ENCODE measurements at regions not wholly inside any gene's neighbourhood (a gene's known extent, or its start where the extent isn't known, plus 50 kb on each side); places are given as distances from the start of the nearest gene placed in this dataset.
"Not testable (repeated sequence)": the region's sequence is repeated elsewhere in the genome, so short reads cannot be mapped to it uniquely, and the experiment has no call there.

DNA sequence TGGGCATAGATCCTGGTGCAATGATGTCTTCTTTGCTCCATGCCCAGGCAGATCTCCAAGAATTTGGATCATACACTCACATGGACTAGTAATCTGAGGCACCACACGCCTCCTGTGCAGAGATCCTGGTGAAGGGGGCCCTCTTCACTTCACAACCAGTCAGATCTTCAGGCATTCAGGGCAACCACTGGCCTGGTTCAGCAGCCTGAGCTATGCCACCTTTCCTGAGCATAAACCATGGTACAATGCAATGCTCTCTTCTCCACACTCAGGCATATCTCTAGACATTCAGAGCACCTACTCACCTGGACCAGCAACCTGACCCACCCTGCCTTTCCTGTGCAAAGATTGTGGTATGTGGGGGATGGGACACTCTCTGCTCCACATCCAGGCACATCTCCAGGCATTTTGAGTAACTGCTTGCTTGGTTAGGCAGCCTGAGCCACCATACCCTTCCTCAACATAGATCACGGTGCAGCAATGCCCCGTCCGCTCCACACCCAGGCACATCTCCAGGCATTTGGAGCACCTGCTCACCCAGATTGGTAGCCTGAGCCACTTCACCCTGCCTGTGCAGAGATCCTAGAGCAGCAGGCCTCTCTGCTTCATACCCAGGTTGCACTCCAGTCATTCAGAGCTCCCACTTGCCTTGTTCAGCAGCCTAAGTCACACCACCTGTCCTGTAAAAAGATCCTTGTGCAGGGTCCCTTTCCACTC, 532.2 kb upstream of the STEAP1 start:
- DNase-seq, result no peak

- DNase-seq, result peak; percentile 27
Observed at GRCh38 chr7:89623018-89623672, 531.1 kb upstream of the STEAP1 start.

DNA sequence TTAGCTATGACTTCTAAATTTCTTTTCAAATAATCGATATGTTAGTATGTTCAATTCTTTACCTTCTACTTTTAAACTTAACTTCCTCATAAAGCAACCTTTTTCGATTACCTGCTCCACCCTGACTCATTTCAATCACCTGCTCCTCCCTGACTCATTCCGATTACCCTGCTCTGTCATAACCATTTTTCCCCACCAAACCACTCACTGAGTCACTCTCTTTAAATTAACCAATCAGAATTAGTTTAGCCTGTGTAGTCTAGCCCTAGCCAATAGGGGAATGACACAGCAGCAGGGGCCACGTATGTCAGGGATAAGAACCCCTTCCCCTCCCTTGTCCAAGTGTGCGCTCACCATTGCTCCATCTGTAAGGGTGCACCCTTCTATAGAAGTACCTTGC, 530.1 kb upstream of the STEAP1 start:
- not testable (repeated sequence) for DNase-seq

DNA sequence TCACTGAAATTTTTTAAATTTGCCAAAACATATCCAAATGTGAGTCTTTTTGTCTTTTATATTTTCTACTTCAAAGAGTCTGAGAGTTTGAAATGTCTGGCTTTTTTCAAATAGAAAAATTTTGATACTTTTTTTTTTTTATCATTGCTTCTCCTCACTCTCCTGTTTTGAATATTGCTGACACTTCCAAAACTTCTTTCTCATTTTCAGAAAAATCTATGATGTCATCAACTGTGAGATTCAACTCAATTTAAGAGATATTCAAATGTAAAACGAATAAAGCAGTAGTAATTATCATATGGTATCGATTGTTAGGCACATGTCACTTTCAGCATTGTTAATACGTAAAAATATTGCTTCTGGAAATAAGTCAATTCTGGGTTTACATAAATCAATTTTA, 505.8 kb upstream of the STEAP1 start:
- no peak for DNase-seq

DNA sequence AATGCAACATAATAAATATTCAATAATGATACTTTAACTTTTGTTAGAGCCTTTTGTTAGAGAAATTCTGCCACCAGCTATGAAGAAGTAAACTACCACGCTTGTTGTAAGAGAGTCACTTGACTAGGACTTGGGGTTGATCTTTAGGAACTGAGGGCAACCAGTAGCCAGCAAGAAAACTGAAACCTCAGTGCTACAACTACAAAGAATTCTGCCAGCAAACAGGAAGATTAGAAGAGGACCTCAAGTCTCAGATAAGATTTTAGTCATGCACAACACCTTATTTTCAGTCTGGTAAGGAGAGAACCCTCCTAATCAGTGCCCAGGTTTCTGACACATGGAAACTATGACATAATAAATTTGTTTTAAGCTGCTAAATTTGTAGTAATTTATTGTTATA, 498.3 kb upstream of the STEAP1 start:
- DNase-seq, result no peak

GRCh38 chr7:89661876-89662275, 492.4 kb upstream of the STEAP1 start:
- no peak for DNase-seq

DNA sequence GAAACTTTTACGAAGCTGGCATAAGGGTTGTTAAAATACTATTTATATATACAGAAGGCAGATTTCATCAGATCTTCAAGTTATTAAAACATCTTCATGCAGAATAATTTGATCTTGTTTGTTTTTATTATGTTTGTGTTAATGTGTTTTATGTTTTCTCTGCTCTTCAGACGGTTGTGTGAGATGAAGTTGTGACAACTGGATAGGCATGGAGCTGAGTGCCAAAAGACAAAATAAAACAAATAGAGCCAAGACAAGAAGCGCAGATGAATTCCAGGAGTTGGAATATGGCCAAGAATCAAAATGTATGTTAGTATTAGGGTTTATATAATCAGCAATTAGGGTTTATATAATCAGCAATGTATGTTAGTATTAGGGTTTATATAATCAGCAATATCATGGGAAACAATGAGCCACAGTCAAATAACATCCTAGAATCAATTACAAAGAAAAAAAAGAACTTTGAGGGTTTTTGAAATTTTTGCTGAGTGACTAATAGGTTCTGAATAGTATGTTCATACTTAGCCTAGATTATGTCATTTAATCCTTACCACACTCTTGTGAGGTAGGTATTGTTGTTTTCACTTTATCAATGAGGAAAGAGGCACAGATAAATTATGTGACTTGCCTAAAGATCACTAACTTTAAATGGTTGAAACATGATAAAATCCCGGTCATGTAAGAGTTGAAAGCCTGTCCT, 488.0 kb upstream of the STEAP1 start:
- no peak for DNase-seq

DNA sequence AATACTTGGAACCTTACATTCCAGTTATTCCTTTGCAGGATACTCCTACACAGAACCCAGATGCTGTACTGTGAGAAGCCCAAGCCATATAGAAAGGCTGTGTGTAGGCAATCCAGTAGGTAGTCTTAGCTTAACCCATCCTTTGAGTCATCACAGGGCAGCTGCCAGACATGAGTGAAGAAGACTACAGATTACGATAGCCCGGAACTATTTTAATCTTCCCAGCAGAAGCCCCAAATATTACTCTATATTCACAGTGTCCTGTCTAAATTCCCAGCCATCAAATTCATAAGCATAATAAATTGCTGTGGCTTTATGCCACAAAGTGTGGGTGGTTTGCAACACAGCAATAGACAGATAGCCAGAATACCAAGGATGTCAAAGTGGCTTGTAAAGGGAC, 474.1 kb upstream of the STEAP1 start:
- no peak for DNase-seq

DNA sequence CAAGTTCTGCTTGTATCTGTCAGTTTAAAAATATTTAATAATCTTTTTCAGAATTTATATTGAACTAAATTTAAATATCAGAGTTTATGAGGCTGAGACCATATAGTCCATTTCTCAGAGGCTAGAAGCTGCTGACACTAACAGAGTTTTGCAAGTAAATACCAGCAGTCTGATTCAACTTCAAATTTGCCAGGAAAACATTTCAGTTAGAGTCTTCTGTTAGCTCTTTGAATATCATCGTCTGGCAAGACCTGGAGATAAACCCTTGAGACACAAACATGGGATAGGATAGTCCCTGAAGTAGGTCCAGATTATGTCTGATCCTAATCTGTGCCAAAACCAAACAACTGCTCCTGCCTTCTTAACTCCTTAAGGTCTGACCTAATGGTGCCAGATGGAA, 472.8 kb upstream of the STEAP1 start:
- DNase-seq, result no peak

DNA sequence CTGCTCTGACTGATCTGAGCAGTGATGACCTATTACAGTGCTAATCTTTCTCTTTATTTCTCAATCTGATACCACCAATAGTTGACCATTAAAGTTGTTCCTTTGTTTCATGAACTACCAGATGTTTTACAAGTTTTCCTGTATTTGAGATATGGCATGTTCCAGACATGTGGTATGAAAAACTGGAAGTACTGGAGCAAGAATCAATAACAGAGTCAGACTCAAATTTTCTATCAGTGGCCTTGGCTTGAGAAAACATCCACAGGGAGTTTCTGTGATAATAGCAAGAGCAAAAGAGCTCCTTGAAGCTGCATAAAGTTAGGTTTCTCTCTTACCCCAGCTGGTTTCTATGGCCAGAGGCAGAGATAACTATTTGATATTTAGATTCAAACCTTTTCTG, 469.0 kb upstream of the STEAP1 start:
- DNase-seq, result no peak

DNA sequence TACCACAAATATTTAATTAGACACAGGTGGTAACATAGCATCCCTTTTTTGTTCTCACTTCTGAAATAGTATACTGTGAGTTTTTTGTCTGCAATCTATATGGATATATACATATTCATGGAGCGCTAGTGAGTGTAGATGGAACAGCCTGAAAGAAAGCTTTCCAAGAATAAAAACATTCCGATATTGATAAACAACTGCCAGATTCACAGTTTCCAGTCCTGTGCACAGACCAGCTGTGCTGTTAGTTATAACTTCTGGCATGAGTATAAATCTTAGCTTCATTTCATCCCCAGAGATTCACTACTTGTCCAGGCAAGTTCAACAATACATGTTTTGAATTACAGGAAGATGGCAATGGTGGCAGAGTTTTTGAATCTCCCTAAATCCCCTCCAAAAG, 467.1 kb upstream of the STEAP1 start:
- no peak for DNase-seq

DNA sequence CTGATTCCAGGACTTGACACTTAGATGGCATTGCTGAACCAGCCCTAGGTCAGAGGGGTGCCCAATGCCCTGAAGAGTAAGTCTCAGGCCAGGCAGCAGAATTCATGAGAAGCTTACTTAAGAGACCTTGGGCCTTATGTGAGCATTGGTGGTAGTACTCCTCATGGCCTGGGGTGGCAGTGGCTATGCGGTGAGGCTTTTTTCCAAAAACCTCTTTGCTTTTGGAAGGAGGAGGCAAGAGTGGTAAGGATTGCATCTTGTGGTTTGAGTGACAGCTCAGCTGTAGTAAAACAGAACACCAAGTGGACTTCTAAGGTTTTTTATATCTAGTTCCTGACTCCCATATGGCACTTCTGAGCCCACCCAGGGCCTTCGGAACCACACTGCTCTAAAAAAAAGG, 459.0 kb upstream of the STEAP1 start:
- DNase-seq, result no peak

GRCh38 chr7:89714131-89714530, 440.1 kb upstream of the STEAP1 start:
- DNase-seq, result no peak

- not testable (repeated sequence) for DNase-seq
Observed at GRCh38 chr7:89718941-89719340, 435.3 kb upstream of the STEAP1 start.

- DNase-seq, result no peak
Observed at GRCh38 chr7:89728481-89728880, 425.8 kb upstream of the STEAP1 start.

DNA sequence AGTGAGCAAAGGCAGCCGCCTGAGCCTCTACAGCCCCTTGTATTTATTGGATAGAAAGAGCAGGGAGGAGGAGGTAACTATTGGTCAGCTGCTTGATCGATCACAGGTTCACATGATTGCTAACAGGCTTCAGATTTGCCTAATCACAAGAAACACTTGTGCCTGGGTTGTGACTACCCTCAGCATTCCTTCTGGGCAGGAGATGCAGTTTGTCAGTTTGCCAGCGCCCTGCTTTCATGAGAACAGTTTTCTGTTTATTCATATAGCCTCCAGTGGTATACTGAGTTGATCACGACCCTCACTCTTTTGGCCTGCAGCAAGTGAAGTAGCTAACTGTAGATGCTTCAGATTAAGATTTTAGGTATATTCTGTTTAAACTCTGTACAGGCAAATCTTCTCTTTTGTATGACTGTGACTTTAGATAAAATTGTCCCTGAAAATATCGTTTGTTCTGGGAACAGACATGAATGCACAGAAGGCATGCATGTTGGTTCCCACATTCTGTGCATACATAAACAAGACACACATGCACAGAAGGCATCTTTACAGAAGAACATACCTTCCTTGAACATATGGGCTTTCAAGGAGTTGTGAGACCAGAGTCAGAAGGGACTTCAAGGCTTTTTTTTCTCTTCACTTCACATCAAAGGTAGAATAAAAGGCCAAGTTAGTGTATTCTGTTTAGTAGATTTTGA, 422.4 kb upstream of the STEAP1 start:
- DNase-seq, result no peak

DNA sequence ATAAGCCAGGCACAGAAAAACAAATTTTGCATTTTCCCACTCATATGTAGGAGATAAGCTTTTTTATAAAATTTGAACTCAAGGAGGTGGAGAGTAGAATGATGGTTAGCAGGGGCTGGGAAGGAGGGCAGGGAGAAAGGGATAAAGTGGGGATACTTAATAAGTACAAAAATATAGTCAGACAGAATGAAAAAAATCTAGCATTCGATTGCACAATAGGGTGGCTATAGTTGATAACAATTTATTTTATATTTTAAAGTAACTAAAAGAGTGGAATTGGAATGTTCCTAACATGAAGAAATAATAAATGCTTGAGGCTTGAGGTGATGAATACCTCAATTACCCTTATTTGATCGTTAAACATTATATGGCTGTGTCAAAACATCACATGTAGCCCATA, 415.7 kb upstream of the STEAP1 start:
- no peak for DNase-seq

- DNase-seq, result no peak
Observed at GRCh38 chr7:89757910-89758309, 396.4 kb upstream of the STEAP1 start.

DNA sequence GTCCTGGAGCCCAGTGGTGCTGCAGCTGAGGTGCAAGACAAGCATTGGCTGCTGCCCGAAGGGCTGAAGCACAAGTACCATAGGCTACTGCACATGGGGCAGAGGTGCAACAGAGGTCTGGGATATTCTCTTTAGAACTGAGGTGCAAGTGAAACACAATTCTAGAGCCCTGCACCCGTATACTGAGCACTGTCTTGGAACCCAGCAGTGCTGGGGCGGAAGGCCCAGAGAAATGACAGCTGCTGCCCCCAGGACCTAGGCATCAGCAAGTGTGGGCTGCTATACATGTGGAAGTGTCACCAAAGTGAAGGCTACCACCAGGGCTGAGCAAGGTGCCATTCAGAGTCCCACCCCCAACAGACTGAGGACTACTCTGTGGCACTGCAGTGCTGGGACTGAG, 393.6 kb upstream of the STEAP1 start:
- no peak for DNase-seq

- no peak for DNase-seq
Observed at GRCh38 chr7:89761173-89761572, 393.1 kb upstream of the STEAP1 start.

- DNase-seq, result no peak
Observed at GRCh38 chr7:89770161-89770560, 384.1 kb upstream of the STEAP1 start.

DNA sequence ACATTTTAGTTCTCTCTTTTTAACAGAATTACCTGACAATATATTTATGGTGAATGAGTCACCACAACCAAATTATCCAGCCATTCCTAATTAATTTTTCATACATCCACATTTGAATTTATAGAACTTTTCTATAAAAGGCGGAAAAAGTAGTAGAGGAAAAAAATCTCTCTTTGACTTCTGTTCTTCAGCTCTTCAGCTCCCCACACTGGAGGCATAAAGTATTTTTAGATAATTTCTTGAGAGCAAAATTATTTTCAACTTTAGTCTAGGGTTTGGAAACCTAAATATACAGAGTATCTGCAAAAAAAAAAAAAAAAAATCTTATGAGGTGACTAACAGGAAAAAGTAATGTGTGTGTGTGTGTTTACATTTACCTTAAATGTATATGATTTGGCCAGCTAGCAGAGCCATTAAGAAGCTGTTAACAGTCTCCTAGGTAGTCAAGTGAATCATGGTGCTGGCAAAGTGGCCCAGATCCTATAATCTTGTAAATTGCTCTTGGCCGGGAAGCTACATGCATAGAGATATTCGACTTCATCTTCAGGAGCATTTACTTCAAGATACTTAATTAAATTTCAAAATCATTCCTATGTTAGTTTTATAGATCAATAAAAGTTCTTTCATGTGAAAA, 383.1 kb upstream of the STEAP1 start:
- DNase-seq, result no peak

DNA sequence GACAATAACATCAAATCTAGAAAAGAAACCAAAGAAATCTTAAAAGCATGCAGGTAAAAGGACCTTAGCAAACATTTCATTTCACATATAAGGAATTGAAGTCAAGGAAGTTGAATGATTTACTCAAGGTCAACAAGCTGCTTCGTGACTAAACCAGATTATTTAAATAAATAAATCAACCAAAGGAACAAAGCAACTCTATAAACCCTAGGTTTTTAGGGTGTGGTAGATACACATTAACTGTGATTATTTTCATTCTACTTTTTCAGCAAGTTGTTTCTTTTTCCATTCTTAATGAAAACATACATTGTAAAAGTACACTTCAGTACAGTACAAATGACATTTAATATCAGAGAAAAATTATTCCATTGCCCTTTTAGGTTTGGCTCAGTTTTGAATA, 382.0 kb upstream of the STEAP1 start:
- no peak for DNase-seq
